B cell (primary cell): ENCODE measurements at regions not wholly inside any gene's neighbourhood (a gene's known extent, or its start where the extent isn't known, plus 50 kb on each side); places are given as distances from the start of the nearest gene placed in this dataset.

Experiments
- CTCF ChIP-seq: fragments of 200-600 bp; IDR thresholded peaks from one replicate; pipeline ENCODE4 v1.8.0; 2022; ENCODE audit warnings: antibody characterized with exemption, mild to moderate bottlenecking
- EZH2 ChIP-seq: IDR thresholded peaks from 2 replicates; pipeline ENCODE4 v1.6.1; 2012; ENCODE audit warnings: borderline replicate concordance, low read depth, mild to moderate bottlenecking, moderate library complexity, low read length; ENCODE audit not compliant: insufficient read depth, poor library complexity, severe bottlenecking

GRCh38 chr1:172849653-172850052, 190.8 kb downstream of the FASLG start:
- TF ChIP-seq CTCF (no peak), EZH2 (no peak)
